SK-N-SH treated with all-trans-retinoic acid at 6 μM for 48 hours (cell line): ENCODE measurements at regions not wholly inside any gene's neighbourhood (a gene's known extent, or its start where the extent isn't known, plus 50 kb on each side); places are given as distances from the start of the nearest gene placed in this dataset.

Experiments
- ATAC-seq: fragments of 200-7000 bp; cut with Tn5 transposase; 3 replicates; pipeline ENCODE4 v1.9.1; 2020; ENCODE audit warnings: mild to moderate bottlenecking, moderate library complexity
- ARNTL ChIP-seq: fragments of 450-650 bp; formaldehyde crosslinking; IDR thresholded peaks from 2 replicates; pipeline ENCODE4 v1.5.0; 2020; ENCODE audit warnings: low read depth, mild to moderate bottlenecking, moderate library complexity, borderline replicate concordance
- BACH2 ChIP-seq: fragments of 250-450 bp; sonication (Bioruptor Pico); IDR thresholded peaks from 2 replicates; pipeline ENCODE4 v1.9.0; 2021; ENCODE audit warnings: mild to moderate bottlenecking, borderline replicate concordance
- CSDC2 ChIP-seq: fragments of 250-450 bp; sonication (Bioruptor Pico); IDR thresholded peaks from 2 replicates; pipeline ENCODE4 v1.5.0; 2020; ENCODE audit warnings: mild to moderate bottlenecking, moderate library complexity
- ESRRG ChIP-seq: fragments of 250-450 bp; sonication (Bioruptor Pico); IDR thresholded peaks from 2 replicates; pipeline ENCODE4 v1.6.1; 2021; ENCODE audit warnings: mild to moderate bottlenecking
- GLIS3 ChIP-seq: fragments of 250-450 bp; sonication (Bioruptor Pico); IDR thresholded peaks from 2 replicates; pipeline ENCODE4 v1.5.0; 2020; ENCODE audit warnings: mild to moderate bottlenecking, moderate library complexity
- ISL1 ChIP-seq: fragments of 250-450 bp; sonication (Bioruptor Pico); IDR thresholded peaks from 2 replicates; pipeline ENCODE4 v2.1.2; 2022; ENCODE audit warnings: mild to moderate bottlenecking, moderate library complexity
- OSR1 ChIP-seq: fragments of 250-450 bp; sonication (Bioruptor Pico); IDR thresholded peaks from 2 replicates; pipeline ENCODE4 v1.8.0; 2022; ENCODE audit warnings: moderate library complexity, mild to moderate bottlenecking, inconsistent platforms
- RARB ChIP-seq: fragments of 250-450 bp; sonication (Bioruptor Pico); IDR thresholded peaks from 2 replicates; pipeline ENCODE4 v1.8.0; 2021; ENCODE audit warnings: mild to moderate bottlenecking, moderate library complexity
- SNAI2 ChIP-seq: fragments of 250-450 bp; sonication (Bioruptor Pico); IDR thresholded peaks from 2 replicates; pipeline ENCODE4 v1.5.0; 2020; ENCODE audit warnings: mild to moderate bottlenecking, moderate library complexity
- TCF4 ChIP-seq: fragments of 250-450 bp; sonication (Bioruptor Pico); IDR thresholded peaks from 2 replicates; pipeline ENCODE4 v1.8.0; 2021; ENCODE audit warnings: mild to moderate bottlenecking, moderate library complexity, borderline replicate concordance
- TOX ChIP-seq: fragments of 250-450 bp; sonication (Bioruptor Pico); IDR thresholded peaks from 2 replicates; pipeline ENCODE4 v1.8.0; 2021; ENCODE audit warnings: mild to moderate bottlenecking, moderate library complexity, borderline replicate concordance
- ZC3H10 ChIP-seq: fragments of 250-450 bp; sonication (Bioruptor Pico); IDR thresholded peaks from 2 replicates; pipeline ENCODE4 v1.5.1; 2021; ENCODE audit warnings: mild to moderate bottlenecking, moderate library complexity
- ZFP3 ChIP-seq: fragments of 250-450 bp; sonication (Bioruptor Pico); IDR thresholded peaks from 2 replicates; pipeline ENCODE4 v1.5.0; 2020; ENCODE audit warnings: mild to moderate bottlenecking, moderate library complexity
- ZFP30 ChIP-seq: fragments of 450-650 bp; formaldehyde crosslinking; IDR thresholded peaks from 2 replicates; pipeline ENCODE4 v1.5.0; 2022; ENCODE audit warnings: mild to moderate bottlenecking, moderate library complexity
- ZNF565 ChIP-seq: fragments of 450-650 bp; formaldehyde crosslinking; conservative IDR thresholded peaks from 2 replicates; pipeline ENCODE4 v1.5.0; 2020; ENCODE audit warnings: low read depth, mild to moderate bottlenecking, moderate library complexity
- ZNF70 ChIP-seq: fragments of 450-650 bp; formaldehyde crosslinking; IDR thresholded peaks from 2 replicates; pipeline ENCODE4 v1.5.0; 2020; ENCODE audit warnings: mild to moderate bottlenecking, moderate library complexity
- ZNF8 ChIP-seq: fragments of 450-650 bp; formaldehyde crosslinking; IDR thresholded peaks from 2 replicates; pipeline ENCODE4 v1.5.0; 2020; ENCODE audit warnings: mild to moderate bottlenecking, moderate library complexity
- TF ChIP-seq, protein P1 (sequence below): fragments of 250-450 bp; sonication (Bioruptor Pico); IDR thresholded peaks from 2 replicates; pipeline ENCODE4 v1.5.0; 2020; ENCODE audit warnings: mild to moderate bottlenecking, moderate library complexity
- TF ChIP-seq, protein P2 (sequence below): fragments of 250-450 bp; sonication (Bioruptor Pico); IDR thresholded peaks from 2 replicates; pipeline ENCODE4 v1.5.1; 2020; ENCODE audit warnings: low read depth, mild to moderate bottlenecking, moderate library complexity
- TF ChIP-seq, protein P3 (sequence below): fragments of 250-450 bp; sonication (Bioruptor Pico); IDR thresholded peaks from 2 replicates; pipeline ENCODE4 v1.5.1; 2021; ENCODE audit warnings: mild to moderate bottlenecking, moderate library complexity
- TF ChIP-seq, protein P4 (sequence below): fragments of 250-450 bp; sonication (Bioruptor Pico); IDR thresholded peaks from 2 replicates; pipeline ENCODE4 v1.8.0; 2021; ENCODE audit warnings: low read depth, mild to moderate bottlenecking, moderate library complexity, borderline replicate concordance

DNA sequence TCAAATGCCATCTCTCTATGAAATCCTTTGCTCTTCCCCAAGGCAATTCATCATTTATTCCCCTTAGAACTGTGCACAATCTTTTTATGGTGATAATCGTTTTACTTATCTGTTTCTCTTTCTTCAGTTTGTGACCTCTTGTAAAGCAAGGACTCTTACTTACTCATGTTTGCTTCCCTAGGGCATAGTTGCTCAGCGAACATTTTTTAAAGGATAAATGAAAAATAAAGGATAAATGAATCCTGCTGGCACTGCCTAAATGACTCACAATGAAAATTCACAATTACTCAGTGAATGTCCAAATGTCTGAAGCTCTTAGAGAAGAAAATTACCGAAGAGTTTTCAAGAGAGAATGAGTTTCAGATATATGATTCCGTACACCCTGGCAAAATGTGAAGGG, 671.7 kb downstream of the CDH11 start:
- no peak for ATAC-seq
- TF ChIP-seq, protein P1, sequence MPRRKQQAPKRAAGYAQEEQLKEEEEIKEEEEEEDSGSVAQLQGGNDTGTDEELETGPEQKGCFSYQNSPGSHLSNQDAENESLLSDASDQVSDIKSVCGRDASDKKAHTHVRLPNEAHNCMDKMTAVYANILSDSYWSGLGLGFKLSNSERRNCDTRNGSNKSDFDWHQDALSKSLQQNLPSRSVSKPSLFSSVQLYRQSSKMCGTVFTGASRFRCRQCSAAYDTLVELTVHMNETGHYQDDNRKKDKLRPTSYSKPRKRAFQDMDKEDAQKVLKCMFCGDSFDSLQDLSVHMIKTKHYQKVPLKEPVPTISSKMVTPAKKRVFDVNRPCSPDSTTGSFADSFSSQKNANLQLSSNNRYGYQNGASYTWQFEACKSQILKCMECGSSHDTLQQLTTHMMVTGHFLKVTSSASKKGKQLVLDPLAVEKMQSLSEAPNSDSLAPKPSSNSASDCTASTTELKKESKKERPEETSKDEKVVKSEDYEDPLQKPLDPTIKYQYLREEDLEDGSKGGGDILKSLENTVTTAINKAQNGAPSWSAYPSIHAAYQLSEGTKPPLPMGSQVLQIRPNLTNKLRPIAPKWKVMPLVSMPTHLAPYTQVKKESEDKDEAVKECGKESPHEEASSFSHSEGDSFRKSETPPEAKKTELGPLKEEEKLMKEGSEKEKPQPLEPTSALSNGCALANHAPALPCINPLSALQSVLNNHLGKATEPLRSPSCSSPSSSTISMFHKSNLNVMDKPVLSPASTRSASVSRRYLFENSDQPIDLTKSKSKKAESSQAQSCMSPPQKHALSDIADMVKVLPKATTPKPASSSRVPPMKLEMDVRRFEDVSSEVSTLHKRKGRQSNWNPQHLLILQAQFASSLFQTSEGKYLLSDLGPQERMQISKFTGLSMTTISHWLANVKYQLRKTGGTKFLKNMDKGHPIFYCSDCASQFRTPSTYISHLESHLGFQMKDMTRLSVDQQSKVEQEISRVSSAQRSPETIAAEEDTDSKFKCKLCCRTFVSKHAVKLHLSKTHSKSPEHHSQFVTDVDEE (CRISPR knock-in tag): no peak
- no peak for TF ChIP-seq ARNTL (CRISPR knock-in tag)
- no peak for TF ChIP-seq OSR1 (CRISPR knock-in tag)
- no peak for TF ChIP-seq ZNF8 (CRISPR knock-in tag)
- TF ChIP-seq GLIS3 (CRISPR knock-in tag): no peak
- TF ChIP-seq TCF4 (CRISPR knock-in tag): no peak
- TF ChIP-seq TOX (CRISPR knock-in tag): no peak
- TF ChIP-seq ISL1 (CRISPR knock-in tag): no peak
- no peak for TF ChIP-seq ZFP3 (CRISPR knock-in tag)
- TF ChIP-seq BACH2 (CRISPR knock-in tag): no peak

DNA sequence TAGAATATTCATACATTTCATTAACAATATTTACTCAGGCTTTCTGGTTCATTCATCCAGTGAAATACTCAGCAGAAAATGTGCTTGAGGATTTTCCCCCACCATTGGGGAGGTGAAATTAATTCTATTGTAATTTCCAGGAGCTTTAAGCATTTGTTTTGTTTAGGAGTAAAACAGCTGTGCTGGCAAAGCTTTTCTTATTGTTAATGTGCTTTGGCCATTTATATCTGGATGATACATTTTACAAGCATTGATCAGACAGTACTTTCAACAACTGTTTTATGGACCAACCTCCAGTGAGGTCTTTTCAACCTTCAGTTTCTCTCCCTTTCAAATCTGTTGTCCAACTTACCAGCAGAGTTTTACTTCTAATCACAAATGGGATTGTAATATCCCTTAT, 672.4 kb downstream of the CDH11 start:
- TF ChIP-seq RARB (CRISPR knock-in tag) (no peak), ZFP3 (CRISPR knock-in tag) (no peak), TOX (CRISPR knock-in tag) (no peak), ZNF70 (CRISPR knock-in tag) (no peak), ISL1 (CRISPR knock-in tag) (no peak), ESRRG (CRISPR knock-in tag) (no peak), ZC3H10 (CRISPR knock-in tag) (no peak), ZNF8 (CRISPR knock-in tag) (no peak), BACH2 (CRISPR knock-in tag) (no peak), ZFP30 (CRISPR knock-in tag) (no peak)
- TF ChIP-seq, protein P2, sequence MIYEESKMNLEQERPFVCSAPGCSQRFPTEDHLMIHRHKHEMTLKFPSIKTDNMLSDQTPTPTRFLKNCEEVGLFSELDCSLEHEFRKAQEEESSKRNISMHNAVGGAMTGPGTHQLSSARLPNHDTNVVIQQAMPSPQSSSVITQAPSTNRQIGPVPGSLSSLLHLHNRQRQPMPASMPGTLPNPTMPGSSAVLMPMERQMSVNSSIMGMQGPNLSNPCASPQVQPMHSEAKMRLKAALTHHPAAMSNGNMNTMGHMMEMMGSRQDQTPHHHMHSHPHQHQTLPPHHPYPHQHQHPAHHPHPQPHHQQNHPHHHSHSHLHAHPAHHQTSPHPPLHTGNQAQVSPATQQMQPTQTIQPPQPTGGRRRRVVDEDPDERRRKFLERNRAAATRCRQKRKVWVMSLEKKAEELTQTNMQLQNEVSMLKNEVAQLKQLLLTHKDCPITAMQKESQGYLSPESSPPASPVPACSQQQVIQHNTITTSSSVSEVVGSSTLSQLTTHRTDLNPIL (CRISPR knock-in tag): no peak
- TF ChIP-seq, protein P1 (CRISPR knock-in tag): no peak
- TF ChIP-seq, protein P3, sequence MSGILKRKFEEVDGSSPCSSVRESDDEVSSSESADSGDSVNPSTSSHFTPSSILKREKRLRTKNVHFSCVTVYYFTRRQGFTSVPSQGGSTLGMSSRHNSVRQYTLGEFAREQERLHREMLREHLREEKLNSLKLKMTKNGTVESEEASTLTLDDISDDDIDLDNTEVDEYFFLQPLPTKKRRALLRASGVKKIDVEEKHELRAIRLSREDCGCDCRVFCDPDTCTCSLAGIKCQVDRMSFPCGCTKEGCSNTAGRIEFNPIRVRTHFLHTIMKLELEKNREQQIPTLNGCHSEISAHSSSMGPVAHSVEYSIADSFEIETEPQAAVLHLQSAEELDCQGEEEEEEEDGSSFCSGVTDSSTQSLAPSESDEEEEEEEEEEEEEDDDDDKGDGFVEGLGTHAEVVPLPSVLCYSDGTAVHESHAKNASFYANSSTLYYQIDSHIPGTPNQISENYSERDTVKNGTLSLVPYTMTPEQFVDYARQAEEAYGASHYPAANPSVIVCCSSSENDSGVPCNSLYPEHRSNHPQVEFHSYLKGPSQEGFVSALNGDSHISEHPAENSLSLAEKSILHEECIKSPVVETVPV (CRISPR knock-in tag): no peak
- ATAC-seq: no peak

DNA sequence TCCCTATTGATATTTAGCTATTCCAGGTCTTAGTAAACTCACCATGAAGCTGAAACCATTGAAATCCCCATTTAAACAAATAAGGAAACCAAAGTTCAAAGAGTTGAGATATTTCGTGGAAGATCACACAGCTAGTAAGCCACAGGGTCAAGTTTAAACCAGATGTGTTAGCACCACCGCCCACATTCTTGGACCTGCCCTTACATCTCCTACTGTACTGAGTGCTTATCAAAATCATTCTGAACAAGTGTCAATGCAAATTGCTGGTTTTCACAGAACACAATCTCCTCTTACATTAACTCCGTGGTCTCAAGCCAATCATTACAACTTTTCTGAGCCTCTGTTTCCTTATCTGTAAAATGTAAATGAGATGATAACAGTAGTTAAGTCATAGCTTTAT, 676.2 kb downstream of the CDH11 start:
- ATAC-seq: no peak
- TF ChIP-seq SNAI2 (CRISPR knock-in tag) (no peak), BACH2 (CRISPR knock-in tag) (no peak), TOX (CRISPR knock-in tag) (no peak), CSDC2 (CRISPR knock-in tag) (no peak), ZFP3 (CRISPR knock-in tag) (no peak), ZNF565 (CRISPR knock-in tag) (no peak), ZC3H10 (CRISPR knock-in tag) (no peak), ZFP30 (CRISPR knock-in tag) (no peak)
- TF ChIP-seq, protein P2 (CRISPR knock-in tag): no peak
- TF ChIP-seq, protein P4, sequence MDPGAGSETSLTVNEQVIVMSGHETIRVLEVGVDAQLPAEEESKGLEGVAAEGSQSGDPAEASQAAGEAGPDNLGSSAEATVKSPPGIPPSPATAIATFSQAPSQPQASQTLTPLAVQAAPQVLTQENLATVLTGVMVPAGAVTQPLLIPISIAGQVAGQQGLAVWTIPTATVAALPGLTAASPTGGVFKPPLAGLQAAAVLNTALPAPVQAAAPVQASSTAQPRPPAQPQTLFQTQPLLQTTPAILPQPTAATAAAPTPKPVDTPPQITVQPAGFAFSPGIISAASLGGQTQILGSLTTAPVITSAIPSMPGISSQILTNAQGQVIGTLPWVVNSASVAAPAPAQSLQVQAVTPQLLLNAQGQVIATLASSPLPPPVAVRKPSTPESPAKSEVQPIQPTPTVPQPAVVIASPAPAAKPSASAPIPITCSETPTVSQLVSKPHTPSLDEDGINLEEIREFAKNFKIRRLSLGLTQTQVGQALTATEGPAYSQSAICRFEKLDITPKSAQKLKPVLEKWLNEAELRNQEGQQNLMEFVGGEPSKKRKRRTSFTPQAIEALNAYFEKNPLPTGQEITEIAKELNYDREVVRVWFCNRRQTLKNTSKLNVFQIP (CRISPR knock-in tag): no peak
- TF ChIP-seq, protein P1 (CRISPR knock-in tag): no peak
- TF ChIP-seq, protein P3 (CRISPR knock-in tag): no peak
